Parathyroid adenoma (tissue), 2 donors: ENCODE measurements at regions not wholly inside any gene's neighbourhood (a gene's known extent, or its start where the extent isn't known, plus 50 kb on each side); places are given as distances from the start of the nearest gene placed in this dataset.
"Not testable (repeated sequence)": the region's sequence is repeated elsewhere in the genome, so short reads cannot be mapped to it uniquely, and the experiment has no call there.

Experiments
- H2AFZ ChIP-seq: fragments of 300-600 bp; sonication (generic); one replicate; pipeline ENCODE4 v1.7.0; 2017; ENCODE audit warnings: antibody characterized with exemption, mild to moderate bottlenecking
- H3K27ac ChIP-seq: fragments of 300-600 bp; sonication (generic); one replicate; pipeline ENCODE4 v1.7.0; 2017
- H3K27me3 ChIP-seq: fragments of 300-600 bp; sonication (generic); one replicate; pipeline ENCODE4 v1.7.0; 2017; ENCODE audit warnings: low read length; ENCODE audit not compliant: control insufficient read depth, insufficient read depth
- H3K36me3 ChIP-seq: fragments of 300-600 bp; sonication (generic); one replicate; pipeline ENCODE4 v1.7.0; 2017; ENCODE audit warnings: low read length; ENCODE audit not compliant: control insufficient read depth, insufficient read depth
- H3K4me1 ChIP-seq: fragments of 300-600 bp; sonication (generic); one replicate; pipeline ENCODE4 v1.7.0; 2017; ENCODE audit warnings: control low read depth
- H3K4me2 ChIP-seq: fragments of 300-600 bp; sonication (generic); one replicate; pipeline ENCODE4 v1.7.0; 2017; ENCODE audit warnings: low read length
- H3K4me3 ChIP-seq: fragments of 300-600 bp; sonication (generic); one replicate; pipeline ENCODE4 v1.7.0; 2017; ENCODE audit warnings: low read depth, low read length
- H3K79me2 ChIP-seq: fragments of 300-600 bp; sonication (generic); one replicate; pipeline ENCODE4 v1.7.0; 2017; ENCODE audit warnings: control low read depth
- H3K9ac ChIP-seq: fragments of 300-600 bp; sonication (generic); one replicate; pipeline ENCODE4 v1.7.0; 2017; ENCODE audit warnings: mild to moderate bottlenecking
- H3K9me3 ChIP-seq: fragments of 300-600 bp; sonication (generic); one replicate; pipeline ENCODE4 v1.7.0; 2017; ENCODE audit warnings: low read length; ENCODE audit not compliant: control insufficient read depth
- TF ChIP-seq, protein P1 (sequence below): fragments of 300-600 bp; sonication (generic); IDR thresholded peaks from one replicate; pipeline ENCODE4 v1.7.0; 2017; ENCODE audit warnings: antibody characterized with exemption, mild to moderate bottlenecking
- donor health status: primary hyperparathyroidism.

DNA sequence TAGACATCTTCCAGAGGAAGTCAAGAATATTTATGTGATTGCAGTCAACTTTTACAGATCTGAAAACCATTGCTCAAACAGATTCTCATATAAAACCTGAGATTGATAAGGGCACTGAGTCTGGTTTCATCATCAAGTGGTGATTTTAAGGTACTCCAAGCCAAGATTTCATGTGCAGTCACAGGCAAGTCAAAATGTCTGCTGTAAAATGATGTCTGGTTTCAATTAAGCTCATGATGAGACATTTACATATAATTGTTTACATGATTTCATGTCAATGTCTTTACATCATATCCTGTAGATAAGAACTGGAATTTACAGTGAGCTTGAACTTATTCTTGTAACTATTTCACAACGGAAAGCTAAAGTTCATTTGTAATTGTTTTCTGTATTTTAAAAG lies 1215.5 kb downstream of the ROBO2 start:
- Histone ChIP-seq H3K79me2 (no peaks in the 10 kb centered on the region), H3K9ac (no peak overlapping the region), H3K9me3 (no peaks in the 10 kb centered on the region), H3K4me1 (no peaks in the 10 kb centered on the region), H3K27ac (no peak overlapping the region), H3K36me3 (no peaks in the 10 kb centered on the region), H2AFZ (no peak overlapping the region), H3K27me3 (no peaks in the 10 kb centered on the region), H3K4me3 (no peak overlapping the region), H3K4me2 (no peak overlapping the region)
- TF ChIP-seq, protein P1, sequence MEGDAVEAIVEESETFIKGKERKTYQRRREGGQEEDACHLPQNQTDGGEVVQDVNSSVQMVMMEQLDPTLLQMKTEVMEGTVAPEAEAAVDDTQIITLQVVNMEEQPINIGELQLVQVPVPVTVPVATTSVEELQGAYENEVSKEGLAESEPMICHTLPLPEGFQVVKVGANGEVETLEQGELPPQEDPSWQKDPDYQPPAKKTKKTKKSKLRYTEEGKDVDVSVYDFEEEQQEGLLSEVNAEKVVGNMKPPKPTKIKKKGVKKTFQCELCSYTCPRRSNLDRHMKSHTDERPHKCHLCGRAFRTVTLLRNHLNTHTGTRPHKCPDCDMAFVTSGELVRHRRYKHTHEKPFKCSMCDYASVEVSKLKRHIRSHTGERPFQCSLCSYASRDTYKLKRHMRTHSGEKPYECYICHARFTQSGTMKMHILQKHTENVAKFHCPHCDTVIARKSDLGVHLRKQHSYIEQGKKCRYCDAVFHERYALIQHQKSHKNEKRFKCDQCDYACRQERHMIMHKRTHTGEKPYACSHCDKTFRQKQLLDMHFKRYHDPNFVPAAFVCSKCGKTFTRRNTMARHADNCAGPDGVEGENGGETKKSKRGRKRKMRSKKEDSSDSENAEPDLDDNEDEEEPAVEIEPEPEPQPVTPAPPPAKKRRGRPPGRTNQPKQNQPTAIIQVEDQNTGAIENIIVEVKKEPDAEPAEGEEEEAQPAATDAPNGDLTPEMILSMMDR = no peak

DNA sequence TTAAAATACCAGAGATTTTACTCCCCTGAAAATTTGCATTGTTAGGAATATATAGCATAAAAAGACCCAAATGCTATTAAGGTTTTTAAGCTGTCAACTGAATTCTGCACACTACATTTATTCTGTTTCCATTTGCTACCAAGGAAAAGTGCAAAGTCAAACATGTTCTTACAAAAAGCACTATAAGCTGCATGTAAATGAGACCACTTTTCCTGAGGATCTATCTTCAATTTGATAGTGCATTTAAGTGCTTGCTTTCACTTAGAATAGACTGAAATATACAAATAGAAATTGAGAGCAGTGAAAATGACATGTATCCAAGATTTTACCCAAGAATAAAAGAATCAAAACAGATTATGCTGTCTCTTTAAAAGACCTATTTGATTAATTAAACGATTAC lies 1216.2 kb downstream of the ROBO2 start:
- Histone ChIP-seq H3K27ac (no peak overlapping the region), H3K4me2 (no peak overlapping the region), H3K9ac (no peak overlapping the region), H3K79me2 (no peaks in the 10 kb centered on the region), H3K36me3 (no peaks in the 10 kb centered on the region), H3K4me3 (no peak overlapping the region), H2AFZ (no peak overlapping the region), H3K27me3 (no peaks in the 10 kb centered on the region), H3K9me3 (no peaks in the 10 kb centered on the region), H3K4me1 (no peaks in the 10 kb centered on the region)
- TF ChIP-seq, protein P1 = no peak

GRCh38 chr3:78257951-78258530 lies 1218.1 kb downstream of the ROBO2 start:
- no peak overlapping the region for H3K4me2 ChIP-seq
- no peak overlapping the region for H3K9ac ChIP-seq
- no peaks in the 10 kb centered on the region for H3K27me3 ChIP-seq
- H3K79me2 ChIP-seq = no peaks in the 10 kb centered on the region
- no peak overlapping the region for H3K4me3 ChIP-seq
- H3K36me3 ChIP-seq = no peaks in the 10 kb centered on the region
- H2AFZ ChIP-seq = no peak overlapping the region
- TF ChIP-seq, protein P1 = no peak
- H3K9me3 ChIP-seq = no peaks in the 10 kb centered on the region
- no peak overlapping the region for H3K27ac ChIP-seq
- H3K4me1 ChIP-seq = no peaks in the 10 kb centered on the region

DNA sequence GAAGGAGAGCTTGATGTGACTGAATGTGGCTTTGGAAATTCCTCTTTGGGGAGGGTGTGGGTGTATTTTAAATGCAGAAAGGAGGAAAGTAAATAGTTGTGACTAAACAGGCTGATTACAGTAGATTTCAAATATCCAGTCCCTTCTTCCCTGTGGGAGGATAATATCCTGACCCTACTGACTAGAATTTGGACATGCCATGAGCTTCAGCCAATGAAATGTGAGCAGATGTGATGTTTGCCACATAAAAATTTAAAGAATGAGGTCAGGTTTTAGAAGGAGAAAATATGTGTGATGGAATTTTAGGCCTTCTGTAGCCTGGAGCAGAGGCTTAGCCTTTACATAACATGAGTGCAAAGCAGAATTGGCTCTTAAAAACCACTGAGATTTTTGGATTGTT lies 1218.9 kb downstream of the ROBO2 start:
- H3K4me3 ChIP-seq = no peak overlapping the region
- no peak overlapping the region for H3K4me2 ChIP-seq
- no peak overlapping the region for H2AFZ ChIP-seq
- H3K9ac ChIP-seq = no peak overlapping the region
- no peak overlapping the region for H3K27ac ChIP-seq
- H3K9me3 ChIP-seq = no peaks in the 10 kb centered on the region
- TF ChIP-seq, protein P1 = no peak
- H3K36me3 ChIP-seq = no peaks in the 10 kb centered on the region
- H3K79me2 ChIP-seq = no peaks in the 10 kb centered on the region
- H3K4me1 ChIP-seq = no peaks in the 10 kb centered on the region
- no peaks in the 10 kb centered on the region for H3K27me3 ChIP-seq

DNA sequence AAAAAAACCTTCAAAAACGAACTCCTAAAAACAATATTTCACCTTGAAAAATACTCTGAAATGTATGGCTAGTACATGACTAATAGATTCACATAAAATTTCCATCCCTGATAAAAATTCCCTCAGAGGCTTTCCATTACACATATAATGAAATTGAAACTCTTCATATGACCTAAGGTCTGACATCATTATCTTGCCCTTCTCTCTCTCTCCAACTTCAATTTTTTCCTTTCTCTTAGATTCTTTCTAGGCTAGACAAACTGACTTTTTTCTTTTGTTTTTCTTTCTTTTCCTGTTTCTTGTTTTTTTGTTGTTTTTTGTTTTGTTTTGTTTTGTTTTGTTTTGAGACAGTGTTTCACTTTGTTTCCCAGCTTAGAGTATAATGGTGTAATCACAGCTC lies 1220.5 kb downstream of the ROBO2 start:
- Histone ChIP-seq H3K27me3 (no peaks in the 10 kb centered on the region), H3K36me3 (no peaks in the 10 kb centered on the region), H3K4me3 (no peak overlapping the region), H3K79me2 (no peaks in the 10 kb centered on the region), H3K4me2 (no peak overlapping the region), H3K9ac (no peak overlapping the region), H3K9me3 (no peaks in the 10 kb centered on the region), H3K4me1 (no peaks in the 10 kb centered on the region), H2AFZ (no peak overlapping the region), H3K27ac (no peak overlapping the region)
- TF ChIP-seq, protein P1 = no peak

GRCh38 chr3:78266550-78266949 lies 1226.7 kb downstream of the ROBO2 start:
- not testable (repeated sequence) for H2AFZ ChIP-seq, H3K27ac ChIP-seq, H3K4me3 ChIP-seq, H3K4me1 ChIP-seq, H3K27me3 ChIP-seq, H3K79me2 ChIP-seq, H3K4me2 ChIP-seq, H3K9ac ChIP-seq, H3K9me3 ChIP-seq, H3K36me3 ChIP-seq
